COR-L47 (cell line): ENCODE measurements at regions not wholly inside any gene's neighbourhood (a gene's known extent, or its start where the extent isn't known, plus 50 kb on each side); places are given as distances from the start of the nearest gene placed in this dataset.

Source experiments
- DNase-seq: peaks from one replicate; lab custom pipeline; 2025; lab: John Stamatoyannopoulos, UW

DNA sequence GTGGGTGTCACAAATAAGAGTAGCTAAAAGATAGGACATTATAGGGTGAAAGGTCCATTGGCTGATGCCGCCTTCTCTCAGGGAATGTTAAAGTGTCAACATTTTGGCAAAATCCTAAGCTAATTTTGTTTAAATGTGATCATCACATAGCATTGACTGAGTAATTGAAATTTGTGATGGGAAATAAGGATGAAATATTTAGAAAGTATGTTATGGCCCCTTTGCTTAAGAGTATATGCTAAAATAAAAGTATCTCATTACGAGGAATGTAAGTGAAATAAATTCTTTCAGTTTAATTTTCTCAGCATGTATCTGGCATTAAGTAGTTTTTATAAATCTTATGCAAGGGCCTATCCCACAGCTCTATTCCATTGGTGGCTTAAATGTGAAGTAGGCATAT lies 229.2 kb downstream of the PRL start:
- no peak for DNase-seq

DNA sequence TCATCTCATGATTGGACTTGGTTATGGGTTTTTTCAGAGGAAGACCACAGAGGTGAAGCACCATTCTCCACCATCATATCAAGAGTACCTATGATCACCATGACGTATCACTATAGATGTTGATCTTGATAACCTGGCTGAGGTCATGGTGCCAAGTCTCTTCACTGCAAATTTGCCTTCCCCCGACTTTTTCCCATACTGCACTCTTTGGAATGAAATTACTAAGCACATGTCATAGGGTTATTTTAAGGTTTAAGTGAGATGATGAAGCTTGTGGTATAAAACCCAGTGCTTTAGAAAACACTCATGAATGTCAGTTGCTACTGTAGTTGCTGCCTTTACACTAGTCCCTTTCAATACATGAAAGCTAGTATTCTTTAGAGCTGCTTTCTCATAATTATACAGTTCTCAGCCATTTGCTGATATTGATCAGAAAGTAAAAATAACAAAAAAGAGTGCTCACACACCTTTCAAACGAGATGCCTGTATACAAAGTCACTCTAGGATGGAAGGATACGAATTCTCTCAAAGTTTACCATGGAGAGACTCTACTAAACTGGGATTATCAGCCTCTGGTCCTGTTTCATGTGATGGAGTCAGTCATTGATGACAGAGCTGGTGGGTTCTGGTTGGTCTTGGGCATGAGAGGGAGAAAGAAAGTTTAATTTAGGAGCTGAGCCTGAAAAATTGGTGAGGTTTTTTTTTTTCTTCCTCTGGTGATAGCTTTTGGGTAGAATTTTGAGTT lies 228.1 kb downstream of the PRL start:
- DNase-seq, result no peak

DNA sequence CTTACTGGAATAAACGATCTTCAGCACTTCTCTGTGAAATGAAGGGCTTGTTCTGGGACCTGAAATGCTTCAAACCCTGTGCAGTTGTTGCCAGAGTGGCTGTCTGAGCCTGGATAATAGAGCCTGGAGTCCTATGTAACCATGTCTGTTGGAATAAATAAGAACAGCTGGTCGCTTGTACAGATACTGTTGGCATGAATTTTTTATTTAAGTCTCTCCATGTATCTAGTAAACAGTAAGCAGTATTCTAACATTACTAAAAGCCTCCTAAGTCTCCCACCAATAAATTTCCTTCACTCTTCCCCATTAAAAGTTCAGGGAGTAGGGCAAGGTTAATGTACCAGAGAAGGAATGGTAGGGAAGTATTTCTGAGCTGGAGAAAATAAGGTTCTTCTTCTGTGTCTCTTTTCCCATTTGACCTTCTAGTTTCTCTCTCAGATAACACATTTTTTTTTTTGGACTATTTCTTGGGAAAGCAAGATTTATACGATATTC lies 227.5 kb downstream of the PRL start:
- no peak for DNase-seq

DNA sequence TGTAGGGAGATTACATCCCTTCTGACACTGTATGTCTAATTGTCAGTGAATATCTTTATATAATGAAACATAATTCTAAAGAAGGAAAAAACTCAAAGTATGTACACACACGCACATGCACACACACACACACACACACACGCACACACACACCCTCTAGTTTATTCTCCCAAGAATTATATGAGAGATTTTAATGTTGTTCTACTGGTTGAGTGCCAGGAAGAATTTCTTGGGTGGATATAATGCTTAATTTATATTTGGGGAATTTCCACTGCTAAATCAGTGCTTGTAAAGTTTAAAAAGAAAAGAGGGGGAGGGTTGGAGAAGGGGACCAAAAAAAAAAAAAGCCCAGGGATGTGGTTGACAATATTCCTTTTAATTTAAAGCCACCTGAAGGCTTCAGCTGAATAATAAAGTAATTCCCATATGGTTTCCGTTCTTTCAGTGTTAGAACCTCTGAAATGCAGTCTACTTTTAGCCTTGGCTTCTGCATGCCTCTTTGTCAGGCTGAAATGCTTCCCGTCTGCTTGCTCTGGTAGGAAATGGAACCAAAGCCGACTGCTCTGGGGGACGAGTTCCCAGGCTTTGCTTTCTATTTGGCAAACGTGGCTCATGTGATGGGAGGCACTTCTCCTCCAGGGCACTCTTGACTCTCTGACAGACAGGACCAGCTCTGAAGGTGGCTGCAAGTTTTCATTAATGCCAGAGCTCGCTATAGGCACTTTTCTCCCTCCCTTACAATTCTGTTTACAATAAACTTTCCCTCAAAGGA lies 225.4 kb downstream of the PRL start:
- no peak for DNase-seq

DNA sequence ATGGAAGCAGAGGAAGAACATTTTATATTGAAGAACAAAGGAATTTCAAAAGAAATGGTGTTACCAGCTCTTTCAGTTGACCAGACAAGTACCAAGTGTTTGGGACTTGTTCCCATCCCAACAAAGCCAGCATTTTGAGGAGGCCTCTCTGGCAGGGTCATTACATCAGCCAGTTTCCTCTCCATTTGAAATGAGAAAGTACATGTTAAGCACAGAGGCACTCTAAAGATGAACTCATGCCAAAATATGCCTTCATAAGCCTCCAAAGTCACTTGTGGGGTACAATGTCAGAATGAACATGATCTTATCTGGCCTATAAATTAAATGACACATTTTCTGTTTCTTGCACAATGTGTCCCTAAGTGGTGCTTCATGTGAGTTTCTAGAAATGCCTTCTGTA lies 223.9 kb downstream of the PRL start:
- no peak for DNase-seq

DNA sequence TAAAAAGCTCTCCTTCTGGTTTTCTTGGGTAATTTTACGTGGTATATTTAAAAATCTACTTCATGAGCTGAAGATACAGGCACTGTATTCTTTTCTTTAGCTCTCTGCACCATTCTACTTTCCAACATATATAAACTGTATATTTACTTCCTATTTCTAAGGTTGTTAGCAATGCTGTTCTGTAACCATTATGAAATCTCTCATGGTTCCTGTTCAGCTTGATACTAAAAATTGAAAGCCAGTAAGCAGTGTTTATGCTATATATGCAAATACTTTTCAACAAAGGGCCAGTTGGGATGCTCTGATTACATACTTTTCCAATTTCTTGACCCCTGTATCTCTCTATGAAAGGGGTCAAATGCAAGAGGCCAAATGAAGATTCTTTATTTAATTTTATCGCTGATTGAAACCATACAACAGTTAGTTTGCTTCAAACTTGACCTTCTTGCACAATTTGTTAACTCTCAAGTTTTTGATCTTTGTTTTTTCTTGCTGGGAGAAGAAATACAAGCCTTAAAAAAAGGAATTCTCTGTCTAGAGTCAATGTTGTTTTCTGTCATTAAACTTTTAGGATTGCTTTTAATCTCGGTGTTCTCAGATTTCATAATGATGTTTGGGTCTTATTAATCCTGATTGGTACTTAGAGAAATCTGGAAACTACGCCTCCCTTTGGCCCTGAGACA lies 223.2 kb downstream of the PRL start:
- no peak for DNase-seq

DNA sequence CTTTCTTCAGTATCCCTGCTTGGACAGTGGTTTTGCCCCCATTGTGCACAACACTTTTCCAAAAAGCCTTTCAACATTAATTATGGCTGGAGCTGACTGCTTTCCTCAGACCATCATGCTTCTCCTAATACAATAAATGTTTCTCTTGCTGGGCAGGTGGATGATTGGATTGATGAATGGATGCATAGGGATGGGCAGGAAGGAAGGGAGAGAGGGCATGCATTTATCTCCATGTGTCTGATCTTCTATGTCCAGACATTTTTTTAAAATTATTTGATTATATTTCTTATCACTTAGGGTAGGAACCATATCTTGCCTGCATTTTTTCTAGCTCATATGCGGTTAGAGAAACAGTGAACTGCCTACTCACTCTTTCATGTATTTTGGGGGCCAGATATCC lies 218.5 kb downstream of the PRL start:
- DNase-seq, result no peak

DNA sequence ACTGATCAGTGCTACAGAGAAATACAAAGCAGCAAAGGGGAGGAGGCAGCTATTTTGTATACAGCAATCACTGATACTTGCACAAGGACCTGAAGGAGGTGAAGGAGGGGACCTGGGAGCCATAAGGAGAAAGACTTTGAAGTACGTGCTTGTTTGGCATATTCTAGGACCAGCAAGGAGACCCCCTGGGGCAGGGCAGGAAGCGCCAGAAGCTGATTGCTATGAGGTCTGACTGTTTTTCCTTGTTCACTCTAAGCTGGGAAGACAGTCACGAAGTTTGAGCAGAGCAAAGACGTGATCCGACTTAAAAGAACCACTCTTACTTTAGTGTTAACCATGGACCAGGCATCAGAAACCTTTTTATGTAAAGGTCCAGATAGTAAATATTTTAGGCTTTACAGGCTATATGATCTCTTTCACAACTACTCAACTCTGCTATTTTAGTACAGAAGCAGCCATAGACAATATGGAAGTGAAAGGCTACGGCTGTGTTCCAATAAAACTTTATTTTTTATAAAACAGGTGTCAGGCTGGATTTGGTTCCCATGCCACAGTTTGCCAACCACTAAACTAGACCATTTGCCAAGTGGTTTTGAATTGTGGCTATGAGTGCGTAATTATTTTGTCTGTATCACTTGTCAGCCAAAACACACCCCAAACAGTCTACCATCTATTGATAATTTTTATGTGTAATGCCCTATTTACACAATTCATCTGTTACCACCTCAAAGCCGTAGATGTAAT lies 217.9 kb downstream of the PRL start:
- DNase-seq, result no peak

DNA sequence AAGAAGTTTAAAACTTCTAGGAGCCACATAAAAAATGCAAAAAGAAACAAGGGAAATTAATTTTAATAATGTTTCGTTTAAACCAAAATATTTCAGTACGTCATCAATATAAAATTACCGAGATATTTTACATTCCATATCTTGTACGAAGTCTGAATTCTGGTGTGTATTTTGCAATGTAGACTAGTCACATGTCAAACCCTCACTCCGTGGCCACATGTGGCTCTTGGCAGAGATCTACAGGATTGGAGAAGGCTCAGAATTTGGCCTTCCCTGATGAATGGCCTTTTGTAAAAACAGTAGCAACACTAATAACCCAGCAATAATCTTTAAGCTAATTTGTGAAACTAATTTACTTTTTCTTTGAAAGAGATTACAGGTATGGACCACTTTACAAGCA lies 217.1 kb downstream of the PRL start:
- no peak for DNase-seq

DNA sequence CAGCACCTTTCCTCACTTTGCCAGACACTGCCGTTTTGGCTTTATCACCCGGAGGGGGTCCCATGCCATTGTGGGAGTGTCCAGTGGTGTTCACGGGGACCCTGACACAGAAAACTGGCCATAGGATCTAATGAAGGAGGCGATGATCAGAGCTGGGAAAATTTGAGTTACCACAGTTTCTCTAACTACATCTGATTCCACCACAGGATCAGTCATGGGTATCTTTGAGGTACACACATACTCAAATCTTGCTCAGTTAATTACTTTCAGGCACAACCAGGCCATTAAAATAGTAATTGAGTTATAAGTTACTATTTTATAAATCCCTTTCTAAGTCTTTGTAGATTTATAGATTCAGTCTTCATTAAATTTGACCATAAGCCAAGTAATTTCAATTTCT lies 215.1 kb downstream of the PRL start:
- no peak for DNase-seq

DNA sequence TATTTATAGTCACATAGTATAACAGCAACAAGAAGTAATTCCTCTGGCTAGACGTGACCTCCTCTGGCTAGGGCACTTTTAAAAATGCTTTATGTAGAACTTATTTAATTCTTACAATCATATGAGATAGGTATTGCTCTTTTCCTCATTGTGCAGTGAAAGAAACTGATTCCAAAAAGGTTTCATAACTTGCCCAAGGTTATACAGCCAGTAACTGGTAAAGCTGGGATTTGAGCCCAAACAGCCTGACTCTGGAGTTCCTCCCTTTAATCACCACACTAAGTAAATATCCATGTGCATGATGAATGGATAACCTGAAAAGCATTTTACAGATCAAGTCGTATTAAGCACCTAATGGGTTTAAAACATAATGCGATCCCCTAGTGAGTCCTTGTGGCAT lies 214.6 kb downstream of the PRL start:
- DNase-seq, result no peak

DNA sequence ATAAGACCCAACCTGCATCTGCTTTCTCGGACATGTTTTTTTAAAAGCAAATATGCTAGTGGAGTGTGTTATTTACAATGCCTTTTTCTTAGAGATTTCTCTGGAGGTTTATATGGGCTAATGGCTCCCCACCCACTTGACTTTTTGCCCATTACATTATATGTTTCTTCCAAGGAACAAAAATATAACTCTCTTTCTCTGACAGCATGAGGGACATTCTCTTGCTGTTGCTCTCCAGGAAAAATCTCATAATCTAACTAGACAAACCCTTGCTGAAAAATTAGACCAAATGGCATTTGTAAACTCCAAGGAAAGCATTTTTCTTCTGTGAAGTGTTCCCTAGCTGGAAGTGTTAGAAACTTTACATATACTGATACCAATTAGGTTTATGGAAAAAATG lies 213.7 kb downstream of the PRL start:
- no peak for DNase-seq

DNA sequence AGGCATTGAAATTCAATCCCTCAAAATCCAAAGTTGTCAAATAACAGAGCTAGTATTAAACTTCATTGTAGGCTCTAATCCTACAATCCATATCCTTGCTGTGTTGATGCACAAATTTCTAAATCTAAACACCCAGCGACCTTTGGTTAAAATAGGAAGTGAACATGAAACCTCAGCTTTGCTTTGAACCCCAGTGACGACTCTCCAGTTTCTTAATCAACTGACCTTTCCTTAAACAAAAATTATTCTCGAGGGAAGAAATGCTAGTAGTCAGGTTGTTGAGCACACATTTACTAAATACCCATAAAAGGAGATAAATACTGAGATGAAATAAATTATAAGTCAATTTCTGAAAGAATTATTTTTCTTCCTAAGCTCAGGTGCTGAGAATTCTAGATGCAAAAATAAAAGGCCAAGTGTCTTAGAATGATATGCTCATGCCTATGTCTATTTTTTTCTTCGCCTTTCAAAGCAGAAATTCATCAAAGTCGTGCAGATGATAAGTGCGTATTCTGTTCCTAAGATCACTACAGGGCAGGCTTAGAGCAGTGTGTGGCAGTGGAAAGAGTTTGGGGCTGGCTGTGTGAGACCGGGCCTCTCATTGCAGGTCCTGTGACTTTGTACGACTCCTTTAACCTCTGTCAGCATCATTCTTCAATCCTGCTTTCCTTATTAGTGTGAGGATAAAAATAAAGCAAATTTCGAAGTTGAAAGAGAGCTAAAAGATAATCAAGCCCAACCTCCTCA lies 208.7 kb downstream of the PRL start:
- DNase-seq, result no peak

DNA sequence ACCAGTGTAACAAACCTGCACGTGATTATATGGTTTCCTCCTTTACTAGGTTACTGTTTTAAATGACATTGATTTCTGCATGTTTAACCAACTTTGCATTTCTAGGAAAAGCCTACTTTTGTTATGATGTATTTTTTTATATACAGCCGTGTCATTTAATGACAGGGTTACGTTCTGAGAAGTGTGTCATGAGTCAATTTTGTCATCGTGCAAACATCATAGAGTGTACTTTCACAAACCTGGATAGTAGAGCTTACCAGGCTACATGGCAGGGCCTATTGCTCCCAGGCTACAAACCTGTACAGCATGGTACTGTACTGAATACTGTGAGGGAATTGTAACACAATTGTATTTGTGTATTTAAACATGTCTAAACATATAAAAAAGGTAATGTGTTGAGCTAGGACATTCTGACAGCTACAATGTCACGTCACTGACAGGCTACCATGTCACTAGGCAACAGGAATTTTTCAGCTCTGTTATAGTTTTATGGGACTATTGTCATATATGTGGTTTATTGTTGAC lies 205.3 kb downstream of the PRL start:
- DNase-seq, result no peak

DNA sequence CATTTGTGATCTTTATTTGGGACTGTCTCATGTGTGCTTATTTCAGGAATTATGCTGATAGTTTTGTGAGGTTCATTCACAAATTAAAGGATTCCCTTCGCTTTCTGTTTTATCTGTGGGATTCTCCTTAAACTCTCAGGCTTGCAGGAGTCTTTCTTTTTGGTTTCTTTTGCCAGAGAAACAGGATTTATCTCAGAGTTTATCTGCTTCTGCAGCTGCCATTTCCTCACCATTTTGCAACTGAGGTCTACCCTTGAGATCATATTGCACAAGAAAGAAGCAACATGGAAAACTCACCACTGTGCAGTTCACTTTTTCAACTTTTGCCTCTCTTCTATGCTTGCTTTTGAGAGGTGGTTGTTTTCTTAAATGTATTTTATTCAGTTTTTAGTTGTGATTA lies 201.0 kb downstream of the PRL start:
- no peak for DNase-seq

DNA sequence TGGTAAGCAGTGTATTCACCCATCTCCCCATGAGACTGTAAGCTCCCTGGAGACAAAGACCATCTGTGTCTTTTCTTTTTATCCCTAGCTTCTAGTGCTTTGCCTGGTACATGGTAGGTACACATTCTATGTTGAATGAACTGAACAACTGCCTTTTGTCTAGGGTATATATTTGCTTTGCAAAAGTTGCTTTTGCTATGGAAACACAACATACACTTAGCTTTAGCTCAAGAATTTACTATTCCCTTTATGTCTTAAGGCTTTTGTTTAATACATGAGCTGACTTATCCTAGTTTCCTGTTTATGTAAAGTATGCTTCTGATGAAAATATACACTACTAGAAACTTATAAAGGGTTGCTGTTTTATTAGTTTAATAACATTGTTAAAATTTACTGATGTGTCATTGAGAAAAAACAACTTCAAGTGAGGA lies 198.2 kb downstream of the PRL start:
- no peak for DNase-seq

DNA sequence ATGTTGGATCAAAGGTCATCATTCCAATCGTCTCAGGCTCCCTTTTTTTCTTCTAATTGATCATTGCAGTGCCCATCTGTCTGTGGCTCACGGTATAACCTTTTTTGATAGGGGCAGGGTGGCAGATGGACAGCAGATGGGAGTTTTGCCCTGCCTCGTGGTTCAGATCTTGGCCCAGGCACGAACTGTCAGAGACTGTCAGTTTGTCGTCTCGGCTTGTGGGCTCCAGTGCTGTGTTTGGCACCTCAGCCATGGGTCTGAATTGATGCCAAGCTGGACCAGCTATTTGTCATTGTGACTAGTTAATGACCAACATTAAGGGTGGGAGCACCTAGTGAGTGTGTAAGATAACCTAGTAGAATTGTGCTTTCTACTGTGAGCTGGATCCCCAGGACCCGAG lies 197.6 kb downstream of the PRL start:
- no peak for DNase-seq

DNA sequence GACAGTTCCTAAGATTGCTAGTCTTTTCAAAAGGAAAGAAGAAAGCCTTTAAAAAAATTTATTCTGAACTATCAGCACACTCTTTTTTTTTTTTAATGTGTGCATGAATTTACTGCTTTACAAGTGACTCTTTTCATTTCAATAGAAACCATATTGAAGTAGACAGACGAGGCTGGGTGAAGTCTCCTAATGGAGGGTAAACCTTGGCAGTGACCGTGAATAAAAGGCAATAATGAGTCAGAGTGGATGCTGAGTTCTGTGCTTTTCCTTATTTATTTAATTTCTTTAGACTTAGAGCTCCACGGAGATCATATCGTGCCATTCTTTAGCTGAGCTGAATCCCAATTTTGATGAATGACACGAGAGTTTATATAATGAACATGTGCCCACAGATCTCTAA lies 196.9 kb downstream of the PRL start:
- DNase-seq, result no peak

DNA sequence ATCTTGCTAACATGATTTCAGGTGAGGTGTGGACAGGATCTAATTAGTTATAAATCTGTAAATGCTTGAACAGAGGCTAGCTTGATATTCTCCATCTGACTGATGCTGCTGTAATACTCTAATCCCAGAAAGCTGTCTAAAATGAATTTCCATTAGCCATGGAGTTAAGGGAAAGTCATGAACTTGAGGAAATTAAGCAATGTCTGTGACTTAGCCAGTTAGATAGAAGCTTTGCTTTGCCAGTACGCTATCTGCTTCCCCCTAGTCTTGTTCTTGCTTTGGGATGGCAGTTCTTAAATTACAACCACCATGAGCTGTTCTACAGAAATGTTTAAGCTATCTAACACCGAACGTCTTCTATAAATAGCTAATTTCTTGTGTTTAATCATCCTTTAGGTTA lies 195.7 kb downstream of the PRL start:
- DNase-seq, result no peak

DNA sequence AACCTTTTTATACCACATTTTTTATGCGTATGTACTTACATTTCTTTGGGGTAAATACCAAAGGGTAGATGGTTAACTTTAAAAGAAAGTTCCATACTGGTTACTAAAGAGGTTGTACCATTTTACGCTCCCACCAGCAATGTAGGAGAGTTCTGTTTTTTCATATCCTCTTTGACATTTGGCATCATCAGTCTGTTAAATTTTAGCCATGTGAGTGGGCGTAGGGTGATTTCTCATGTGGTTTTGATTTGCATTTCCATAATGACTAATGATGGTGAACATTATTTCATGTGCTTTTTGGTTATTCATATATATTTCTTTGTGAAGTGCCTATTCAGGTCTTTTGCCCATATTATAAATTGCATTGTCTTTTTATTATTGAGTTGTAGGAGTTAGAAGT lies 194.2 kb downstream of the PRL start:
- DNase-seq, result no peak

DNA sequence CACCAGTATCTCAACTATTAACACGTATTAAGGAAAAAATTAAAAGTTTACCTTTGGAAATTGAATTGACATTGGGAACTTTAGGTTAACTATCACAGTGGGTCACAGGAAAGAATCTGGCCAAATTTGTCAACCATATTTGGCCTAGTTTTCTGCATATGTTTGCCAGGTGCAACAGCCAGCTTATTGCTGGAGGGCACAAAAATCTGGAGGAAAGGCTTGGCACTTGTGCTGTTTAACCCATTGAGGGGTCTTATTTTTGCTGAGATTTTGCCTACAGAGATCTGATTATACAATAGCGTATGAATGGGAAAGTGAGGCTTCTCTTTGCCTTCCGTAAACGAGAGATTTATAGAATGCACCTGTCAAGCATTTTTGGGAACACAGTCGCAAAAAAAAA lies 190.4 kb downstream of the PRL start:
- no peak for DNase-seq
